ENCODE measurements at regions not wholly inside any gene's neighbourhood (a gene's known extent, or its start where the extent isn't known, plus 50 kb on each side); places are given as distances from the start of the nearest gene placed in this dataset.

- no peak for TF ChIP-seq CTCF (IDR thresholded peaks at IDR 0.05)
- no peak for TF ChIP-seq POLR2A (IDR thresholded peaks at IDR 0.05)
Measured at GRCh38 chr22:48661984-48662383, 1165.7 kb downstream of the BRD1 start.

Measured in esophagus squamous epithelium (tissue), 4 donors.